NCI-H524 treated with DMSO at 0.1 percent for 48 hours (cell line): ENCODE measurements at regions not wholly inside any gene's neighbourhood (a gene's known extent, or its start where the extent isn't known, plus 50 kb on each side); places are given as distances from the start of the nearest gene placed in this dataset.
"Not testable (repeated sequence)": the region's sequence is repeated elsewhere in the genome, so short reads cannot be mapped to it uniquely, and the experiment has no call there.

Experiments
- DNase-seq: peaks from one replicate; lab custom pipeline; 2025; lab: John Stamatoyannopoulos, UW

GRCh38 chrX:3550871-3551270, 162.6 kb downstream of the PRKX start:
- DNase-seq = no peak

GRCh38 chrX:3550160-3550751, 163.2 kb downstream of the PRKX start:
- no peak for DNase-seq

- peak; percentile 28 for DNase-seq
Observed at GRCh38 chrX:3549411-3549911, 164.0 kb downstream of the PRKX start.

GRCh38 chrX:3548765-3549391, 164.6 kb downstream of the PRKX start:
- peak; percentile 36 for DNase-seq

- no peak for DNase-seq
Observed at GRCh38 chrX:3545901-3546300, 167.5 kb downstream of the PRKX start.

- DNase-seq = no peak
Observed at GRCh38 chrX:3541336-3541735, 172.1 kb downstream of the PRKX start.

GRCh38 chrX:3540105-3540504, 173.3 kb downstream of the PRKX start:
- no peak for DNase-seq

- no peak for DNase-seq
Observed at GRCh38 chrX:3532581-3533085, 180.8 kb downstream of the PRKX start.

GRCh38 chrX:3531435-3531834, 182.0 kb downstream of the PRKX start:
- DNase-seq = not testable (repeated sequence)

GRCh38 chrX:3529466-3530010, 183.1 kb upstream of the MXRA5 start:
- DNase-seq = no peak

- no peak for DNase-seq
Observed at GRCh38 chrX:3527811-3528210, 181.4 kb upstream of the MXRA5 start.

- DNase-seq = no peak
Observed at GRCh38 chrX:3527166-3527565, 180.7 kb upstream of the MXRA5 start.

- no peak for DNase-seq
Observed at GRCh38 chrX:3526731-3527130, 180.3 kb upstream of the MXRA5 start.

GRCh38 chrX:3526071-3526470, 179.6 kb upstream of the MXRA5 start:
- no peak for DNase-seq

GRCh38 chrX:3522101-3522650, 175.7 kb upstream of the MXRA5 start:
- DNase-seq = no peak

GRCh38 chrX:3521396-3521795, 174.9 kb upstream of the MXRA5 start:
- no peak for DNase-seq

- no peak for DNase-seq
Observed at GRCh38 chrX:3520982-3521381, 174.5 kb upstream of the MXRA5 start.

- no peak for DNase-seq
Observed at GRCh38 chrX:3520458-3520857, 174.0 kb upstream of the MXRA5 start.

- DNase-seq = not testable (repeated sequence)
Observed at GRCh38 chrX:3519384-3519783, 172.9 kb upstream of the MXRA5 start.

- no peak for DNase-seq
Observed at GRCh38 chrX:3518870-3519269, 172.4 kb upstream of the MXRA5 start.

GRCh38 chrX:3516051-3516541, 169.6 kb upstream of the MXRA5 start:
- no peak for DNase-seq

- no peak for DNase-seq
Observed at GRCh38 chrX:3514996-3515395, 168.5 kb upstream of the MXRA5 start.

- DNase-seq = peak; percentile 75
Observed at GRCh38 chrX:3512150-3512549, 165.7 kb upstream of the MXRA5 start.
